H1 (cell line): ENCODE measurements at regions not wholly inside any gene's neighbourhood (a gene's known extent, or its start where the extent isn't known, plus 50 kb on each side); places are given as distances from the start of the nearest gene placed in this dataset.

Experiments
- CTCF ChIA-PET: fragments of 300-600 bp; sonication (Branson Sonifier 250); formaldehyde crosslinking; loops from one replicate; lab custom pipeline; 2021; ENCODE audit not compliant: partially characterized antibody; lab: Charles Lee
- POLR2A ChIA-PET: fragments of 300-600 bp; sonication (Branson Sonifier 250); formaldehyde crosslinking; loops from one replicate; lab custom pipeline; 2021; ENCODE audit warnings: inconsistent platforms; ENCODE audit not compliant: partially characterized antibody; lab: Charles Lee
- DNase-seq, 2 experiments: peaks; one replicate each; pipeline versions ENCODE4 v3.0.0 to v3.0.0-alpha.2; 2010 to 2022; ENCODE audit warnings: low spot score in 2 of 2, low read depth in 1 of 2, mixed read lengths in 1 of 2
- FAIRE-seq: peaks from 2 replicates; lab custom pipeline; 2011; peaks lifted over from hg19 to GRCh38; lab: Jason Lieb, UNC
- H2AFZ ChIP-seq: 2 replicates; pipeline ENCODE4 v1.8.1; 2012; ENCODE audit warnings: low read length, inconsistent platforms
- H2AK5ac ChIP-seq: 2 replicates; pipeline ENCODE4 v1.6.1; 2013; ENCODE audit warnings: low read depth, low read length
- H2BK120ac ChIP-seq: replicated peaks from 2 replicates; pipeline ENCODE3; 2013; ENCODE audit warnings: low read depth, low read length, inconsistent platforms
- H2BK12ac ChIP-seq: 2 replicates; pipeline ENCODE4 v1.6.1; 2013; ENCODE audit warnings: low read depth, low read length
- H2BK15ac ChIP-seq: 2 replicates; pipeline ENCODE4 v1.6.1; 2013; ENCODE audit warnings: low read length
- H2BK20ac ChIP-seq: 2 replicates; pipeline ENCODE4 v1.6.1; 2013; ENCODE audit warnings: low read length
- H2BK5ac ChIP-seq: 2 replicates; pipeline ENCODE4 v1.6.1; 2013; ENCODE audit warnings: low read depth, low read length
- H3K14ac ChIP-seq: 2 replicates; pipeline ENCODE4 v1.6.1; 2013; ENCODE audit warnings: inconsistent platforms; ENCODE audit not compliant: insufficient read length
- H3K18ac ChIP-seq: 2 replicates; pipeline ENCODE4 v1.6.1; 2013; ENCODE audit warnings: low read length; ENCODE audit errors: extremely low read depth
- H3K23ac ChIP-seq: 2 replicates; pipeline ENCODE4 v1.6.1; 2013; ENCODE audit warnings: inconsistent platforms; ENCODE audit not compliant: insufficient read length
- H3K23me2 ChIP-seq: 2 replicates; pipeline ENCODE4 v1.6.1; 2013; ENCODE audit warnings: low read depth, low read length
- H3K27ac ChIP-seq: 2 replicates; pipeline ENCODE4 v1.6.1; 2011; ENCODE audit warnings: low read depth, low read length, inconsistent platforms
- H3K27me3 ChIP-seq, 4 experiments: replicated peaks in 1 of 4; 1 replicate in 1 of 4; 2 replicates in 3 of 4; pipeline versions ENCODE4 v1.6.1 to v1.8.1; 2011 to 2013; ENCODE audit warnings: low read length in 3 of 4, mild to moderate bottlenecking in 3 of 4, inconsistent platforms in 2 of 4, mixed read lengths in 2 of 4, moderate library complexity in 1 of 4; ENCODE audit not compliant: control insufficient read depth in 3 of 4, insufficient read depth in 3 of 4; ENCODE audit errors: extremely low read depth in 1 of 4
- H3K36me3 ChIP-seq, 4 experiments: 2 replicates each; pipeline versions ENCODE4 v1.6.1 to v1.8.1; 2011 to 2013; ENCODE audit warnings: mild to moderate bottlenecking in 4 of 4, low read length in 3 of 4, moderate library complexity in 2 of 4, control low read depth in 1 of 4, inconsistent platforms in 1 of 4; ENCODE audit not compliant: insufficient read depth in 4 of 4, control insufficient read depth in 2 of 4
- H3K4ac ChIP-seq: replicated peaks from 2 replicates; pipeline ENCODE3; 2013; ENCODE audit warnings: low read length, low read depth, mixed read lengths, inconsistent platforms; ENCODE audit not compliant: insufficient read length
- H3K4me1 ChIP-seq, 4 experiments: replicated peaks in 1 of 4; 1 replicate in 1 of 4; 2 replicates in 3 of 4; pipeline versions ENCODE4 v1.6.1 to v1.8.1; 2011 to 2013; ENCODE audit warnings: low read length in 3 of 4, inconsistent platforms in 2 of 4, mixed read lengths in 1 of 4; ENCODE audit not compliant: insufficient read depth in 4 of 4, control insufficient read depth in 3 of 4
- H3K4me2 ChIP-seq, 2 experiments: 2 replicates each; pipeline versions ENCODE4 v1.6.1 to v1.8.1; 2011 to 2013; ENCODE audit warnings: low read depth in 2 of 2, low read length in 2 of 2, control low read depth in 1 of 2, inconsistent platforms in 1 of 2, mild to moderate bottlenecking in 1 of 2; ENCODE audit not compliant: insufficient read depth in 1 of 2
- H3K4me3 ChIP-seq, 4 experiments: fragments of 200-600, 300-600 bp in 1 of 4; sonication (generic), shearing (Covaris generic), sonication (Bioruptor Twin) in 1 of 4; 2 replicates each; pipeline versions ENCODE4 v1.5.1 to v1.8.1; 2011 to 2016; ENCODE audit warnings: low read length in 4 of 4, low read depth in 3 of 4, control low read depth in 2 of 4, inconsistent platforms in 2 of 4, mild to moderate bottlenecking in 2 of 4, mixed read lengths in 1 of 4, moderate library complexity in 1 of 4; ENCODE audit not compliant: insufficient read depth in 2 of 4; ENCODE audit errors: extremely low read depth in 1 of 4
- H3K56ac ChIP-seq: replicated peaks from 2 replicates; pipeline ENCODE3; 2013; ENCODE audit warnings: low read depth, mild to moderate bottlenecking, mixed read lengths, low read length, inconsistent platforms; ENCODE audit not compliant: insufficient read length
- H3K79me1 ChIP-seq: 2 replicates; pipeline ENCODE4 v1.6.1; 2013; ENCODE audit warnings: low read depth, low read length, control low read depth
- H3K79me2 ChIP-seq, 2 experiments: 2 replicates each; pipeline versions ENCODE4 v1.6.1 to v1.8.1; 2012 to 2013; ENCODE audit warnings: low read length in 2 of 2, mild to moderate bottlenecking in 2 of 2, inconsistent platforms in 1 of 2; ENCODE audit not compliant: insufficient read depth in 2 of 2, control insufficient read depth in 1 of 2
- H3K9ac ChIP-seq, 4 experiments: replicated peaks in 1 of 4; 1 replicate in 1 of 4; 2 replicates in 3 of 4; pipeline versions ENCODE4 v1.6.1 to v1.8.1; 2011 to 2013; ENCODE audit warnings: low read depth in 3 of 4, low read length in 3 of 4, control low read depth in 2 of 4, mild to moderate bottlenecking in 2 of 4, moderate library complexity in 2 of 4, inconsistent platforms in 1 of 4; ENCODE audit errors: extremely low read depth in 1 of 4
- H3K9me3 ChIP-seq, 2 experiments: 2 replicates each; pipeline versions ENCODE4 v1.6.1 to v1.8.1; 2012 to 2013; ENCODE audit warnings: mild to moderate bottlenecking in 2 of 2, moderate library complexity in 2 of 2, control low read depth in 1 of 2, inconsistent platforms in 1 of 2, low read depth in 1 of 2, low read length in 1 of 2, mixed read lengths in 1 of 2; ENCODE audit not compliant: insufficient read depth in 2 of 2
- H4K20me1 ChIP-seq, 2 experiments: replicated peaks in 1 of 2; 2 replicates each; pipeline versions ENCODE3 to v1.8.1; 2011 to 2013; ENCODE audit warnings: inconsistent platforms in 2 of 2, low read length in 2 of 2, mild to moderate bottlenecking in 1 of 2; ENCODE audit not compliant: insufficient read depth in 2 of 2, control insufficient read depth in 1 of 2
- H4K5ac ChIP-seq: 2 replicates; pipeline ENCODE4 v1.6.1; 2013; ENCODE audit warnings: low read length, low read depth, mixed read lengths, inconsistent platforms; ENCODE audit not compliant: insufficient read length
- H4K8ac ChIP-seq: 2 replicates; pipeline ENCODE4 v1.8.0; 2013; ENCODE audit warnings: mild to moderate bottlenecking, moderate library complexity, low read length, inconsistent platforms; ENCODE audit not compliant: insufficient read depth; ENCODE audit errors: extremely low read depth
- H4K91ac ChIP-seq: replicated peaks from 2 replicates; pipeline ENCODE3; 2013; ENCODE audit warnings: low read length, mixed read lengths, inconsistent platforms; ENCODE audit not compliant: insufficient read length
- EGR1 ChIP-seq: IDR thresholded peaks from 2 replicates; pipeline ENCODE4 v1.6.1; 2011; ENCODE audit warnings: low read depth, low read length, borderline replicate concordance
- POU5F1 ChIP-seq: IDR thresholded peaks from 2 replicates; pipeline ENCODE4 v1.6.1; 2011; ENCODE audit warnings: low read depth, mild to moderate bottlenecking, low read length, moderate library complexity
- WGBS, 2 experiments: shearing (Covaris generic) in 1 of 2; methylation state at CpG; one replicate each; pipeline versions ENCODE4 v1.1.6 to v1.1.7; 2013 to 2015; ENCODE audit warnings: low lambda C conversion rate in 2 of 2, mixed read lengths in 2 of 2, inconsistent platforms in 1 of 2, low coverage in 1 of 2, missing lambda C conversion rate in 1 of 2; ENCODE audit not compliant: insufficient replicate concordance in 2 of 2, insufficient coverage in 1 of 2, insufficient read length in 1 of 2; ENCODE audit errors: extremely low coverage in 1 of 2, missing lambda C conversion rate in 1 of 2; 5-methylcytosine and 5-hydroxymethylcytosine counted together

DNA sequence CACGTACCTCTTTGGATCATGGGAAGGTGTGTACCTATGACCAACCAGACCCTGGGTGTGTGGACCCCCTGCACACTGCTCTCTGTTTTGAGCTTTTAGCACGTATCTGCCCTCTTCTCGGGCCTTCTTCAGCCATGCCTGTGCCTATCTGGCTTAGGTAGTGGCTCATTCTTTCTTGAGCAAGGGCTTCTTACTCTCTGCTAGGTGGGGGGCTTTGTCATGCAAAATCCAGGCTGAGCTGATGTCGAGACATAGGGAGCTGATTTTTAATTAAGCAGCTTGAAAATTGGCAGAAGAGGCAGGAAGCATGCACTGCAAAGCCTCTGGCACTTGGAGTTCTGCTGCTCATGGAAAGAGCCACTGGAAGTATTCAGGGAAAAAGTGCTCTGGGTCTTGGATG, 181.6 kb upstream of the IRX6 start:
- H3K79me2 ChIP-seq = no peaks in the 10 kb centered on the region
- no peak overlapping the region for H3K56ac ChIP-seq
- no peak overlapping the region for H3K4ac ChIP-seq
- H2AK5ac ChIP-seq = no peak overlapping the region
- no peak overlapping the region; a peak in 1 of 4 replicates for H3K4me2 ChIP-seq
- H4K5ac ChIP-seq = no peak overlapping the region
- H4K20me1 ChIP-seq = no peaks in the 10 kb centered on the region
- no peaks in the 10 kb centered on the region for H3K27me3 ChIP-seq
- no peak overlapping the region for H3K4me3 ChIP-seq
- ChIA-PET CTCF (interaction anchor here (1.1 to 1.6 kb wide), 5 partner anchors 13 to 71 kb away, joined by 4 to 7 read pairs (median 4); no protein-coding TSS in a partner anchor), POLR2A (no interaction called here)
- H2BK20ac ChIP-seq = no peak overlapping the region
- H3K27ac ChIP-seq = no peak overlapping the region
- no peaks in the 10 kb centered on the region for H3K23me2 ChIP-seq
- no peak overlapping the region for H2BK15ac ChIP-seq
- H4K8ac ChIP-seq = no peak overlapping the region
- H3K9ac ChIP-seq = no peak overlapping the region
- no peak overlapping the region for H2BK12ac ChIP-seq
- DNase-seq = no peak
- WGBS, 2 experiments = 77% methylated on average over 4 of the region's 4 CpGs; no CpG with 5 or more reads in 1 of the 2 experiments
- no peaks in the 10 kb centered on the region for H3K79me1 ChIP-seq
- H3K9me3 ChIP-seq = no peaks in the 10 kb centered on the region
- peaks cover 0 to 3% (median 2%) of the 10 kb centered on the region in 4 experiments; a peak in 2 of 7 replicates for H3K4me1 ChIP-seq
- no peak overlapping the region for H3K14ac ChIP-seq
- TF ChIP-seq POU5F1 = 0 out of 2 replicates have a peak, but pooled peaks have one; percentile 57
- TF ChIP-seq EGR1 = no peak
- H3K18ac ChIP-seq = no peak overlapping the region
- no peak overlapping the region for H2BK120ac ChIP-seq
- FAIRE-seq = no peak
- peak overlapping the region; percentile 87; the same call in 1 of the 2 replicates for H2AFZ ChIP-seq
- H4K91ac ChIP-seq = peak overlapping the region; percentile 7
- no peaks in the 10 kb centered on the region for H3K36me3 ChIP-seq
- H3K23ac ChIP-seq = no peak overlapping the region
- no peak overlapping the region for H2BK5ac ChIP-seq
